GM21717 (cell line): ENCODE measurements at regions not wholly inside any gene's neighbourhood (a gene's known extent, or its start where the extent isn't known, plus 50 kb on each side); places are given as distances from the start of the nearest gene placed in this dataset.

Source experiments
- ATAC-seq: cut with Tn5 transposase; IDR thresholded peaks from one replicate; pipeline ENCODE4 v1.9.1; 2021; ENCODE audit warnings: mild to moderate bottlenecking, moderate library complexity; ENCODE audit not compliant: unreplicated experiment

- no peak for ATAC-seq
These were observed 243.9 kb upstream of the FAT4 start for GRCh38 chr4:125070861-125071260.

- ATAC-seq = no peak
These were observed 252.4 kb upstream of the FAT4 start for GRCh38 chr4:125062115-125063050.

- no peak for ATAC-seq
These were observed 254.4 kb upstream of the FAT4 start for GRCh38 chr4:125060376-125060775.

GRCh38 chr4:125049711-125050110, 265.0 kb upstream of the FAT4 start:
- ATAC-seq = no peak

GRCh38 chr4:125045311-125045710, 269.4 kb upstream of the FAT4 start:
- no peak for ATAC-seq

GRCh38 chr4:125044886-125045285, 269.9 kb upstream of the FAT4 start:
- no peak for ATAC-seq

GRCh38 chr4:125043486-125043885, 271.3 kb upstream of the FAT4 start:
- ATAC-seq = no peak

- no peak for ATAC-seq
These were observed 272.7 kb upstream of the FAT4 start for GRCh38 chr4:125042041-125042440.

- ATAC-seq = no peak
These were observed 273.3 kb upstream of the FAT4 start for GRCh38 chr4:125041372-125041930.

- ATAC-seq = no peak
These were observed 275.2 kb upstream of the FAT4 start for GRCh38 chr4:125039550-125039949.

GRCh38 chr4:125022855-125023501, 291.8 kb upstream of the FAT4 start:
- no peak for ATAC-seq

GRCh38 chr4:125021189-125021588, 293.6 kb upstream of the FAT4 start:
- no peak for ATAC-seq

GRCh38 chr4:125020089-125021034, 294.4 kb upstream of the FAT4 start:
- ATAC-seq = no peak

GRCh38 chr4:125016892-125017299, 297.9 kb upstream of the FAT4 start:
- no peak for ATAC-seq

- ATAC-seq = no peak
These were observed 300.9 kb upstream of the FAT4 start for GRCh38 chr4:125013891-125014290.

GRCh38 chr4:125011646-125012045, 299.1 kb upstream of the ANKRD50 start:
- ATAC-seq = no peak

- ATAC-seq = no peak
These were observed 298.4 kb upstream of the ANKRD50 start for GRCh38 chr4:125010796-125011503.

GRCh38 chr4:125008676-125009075, 296.1 kb upstream of the ANKRD50 start:
- no peak for ATAC-seq

- no peak for ATAC-seq
These were observed 292.1 kb upstream of the ANKRD50 start for GRCh38 chr4:125004676-125005075.

- ATAC-seq = no peak
These were observed 291.3 kb upstream of the ANKRD50 start for GRCh38 chr4:125003840-125004239.
